ENCODE measurements at regions not wholly inside any gene's neighbourhood (a gene's known extent, or its start where the extent isn't known, plus 50 kb on each side); places are given as distances from the start of the nearest gene placed in this dataset.

DNA sequence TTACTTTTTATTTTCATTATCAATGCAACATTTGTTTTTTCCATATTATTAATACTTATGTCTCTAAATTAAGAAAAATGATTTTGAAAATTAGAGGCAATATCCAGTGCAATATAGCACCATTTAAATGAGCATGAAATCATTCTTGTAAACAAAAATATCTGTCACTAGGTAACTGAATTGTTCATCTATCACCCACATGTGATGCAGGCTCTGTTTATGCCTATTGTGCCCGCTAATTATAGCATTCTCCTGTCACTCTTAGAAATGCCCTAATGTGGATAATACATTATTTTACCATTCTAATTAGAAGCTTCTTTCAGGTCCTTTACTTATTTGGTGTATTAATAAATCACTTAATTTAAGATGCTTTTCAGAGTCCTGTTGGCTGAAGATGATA is 1332.4 kb downstream of the AACS start:
- TF ChIP-seq, protein P1, sequence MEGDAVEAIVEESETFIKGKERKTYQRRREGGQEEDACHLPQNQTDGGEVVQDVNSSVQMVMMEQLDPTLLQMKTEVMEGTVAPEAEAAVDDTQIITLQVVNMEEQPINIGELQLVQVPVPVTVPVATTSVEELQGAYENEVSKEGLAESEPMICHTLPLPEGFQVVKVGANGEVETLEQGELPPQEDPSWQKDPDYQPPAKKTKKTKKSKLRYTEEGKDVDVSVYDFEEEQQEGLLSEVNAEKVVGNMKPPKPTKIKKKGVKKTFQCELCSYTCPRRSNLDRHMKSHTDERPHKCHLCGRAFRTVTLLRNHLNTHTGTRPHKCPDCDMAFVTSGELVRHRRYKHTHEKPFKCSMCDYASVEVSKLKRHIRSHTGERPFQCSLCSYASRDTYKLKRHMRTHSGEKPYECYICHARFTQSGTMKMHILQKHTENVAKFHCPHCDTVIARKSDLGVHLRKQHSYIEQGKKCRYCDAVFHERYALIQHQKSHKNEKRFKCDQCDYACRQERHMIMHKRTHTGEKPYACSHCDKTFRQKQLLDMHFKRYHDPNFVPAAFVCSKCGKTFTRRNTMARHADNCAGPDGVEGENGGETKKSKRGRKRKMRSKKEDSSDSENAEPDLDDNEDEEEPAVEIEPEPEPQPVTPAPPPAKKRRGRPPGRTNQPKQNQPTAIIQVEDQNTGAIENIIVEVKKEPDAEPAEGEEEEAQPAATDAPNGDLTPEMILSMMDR (IDR thresholded peaks at IDR 0.05): no peak
- TF ChIP-seq EZH2 (IDR thresholded peaks at IDR 0.05; ENCODE audit: borderline replicate concordance, insufficient read depth, low read depth, low read length, poor library complexity, severe bottlenecking): no peak

All from B cell (primary cell).